Thyroid gland (tissue), 4 donors: ENCODE measurements at regions not wholly inside any gene's neighbourhood (a gene's known extent, or its start where the extent isn't known, plus 50 kb on each side); places are given as distances from the start of the nearest gene placed in this dataset.

ENCODE experiments used
- DNase-seq, 2 donors: peaks; one replicate each; pipeline ENCODE4 v3.0.0-alpha.2; 2019
- H3K27ac ChIP-seq, 3 donors: fragments of 200-600 bp; sonication (generic); 1 replicate in 2 of 3; 2 replicates in 1 of 3; pipeline ENCODE4 v1.5.1; 2016 to 2019; ENCODE audit warnings: mild to moderate bottlenecking in 1 of 3, moderate library complexity in 1 of 3
- H3K27me3 ChIP-seq: fragments of 200-600 bp; sonication (generic); one replicate; pipeline ENCODE4 v1.5.1; 2019
- H3K36me3 ChIP-seq, 2 donors: fragments of 200-600 bp; sonication (generic); one replicate each; pipeline ENCODE4 v1.5.1; 2016 to 2019
- H3K4me1 ChIP-seq, 2 donors: fragments of 200-600 bp; sonication (generic); one replicate each; pipeline ENCODE4 v1.5.1; 2017 to 2019
- H3K4me3 ChIP-seq, 3 donors: fragments of 200-600 bp; sonication (generic); replicated peaks in 1 of 3; 1 replicate in 2 of 3; 2 replicates in 1 of 3; pipeline ENCODE4 v1.5.1; 2016; ENCODE audit warnings: mild to moderate bottlenecking in 1 of 3
- H3K9me3 ChIP-seq: fragments of 200-600 bp; sonication (generic); one replicate; pipeline ENCODE4 v1.5.1; 2017
- CTCF ChIP-seq, 6 experiments: fragments of 200-600 bp in 3 of 6; fragments of 450-650 bp in 3 of 6; sonication (generic) in 3 of 6; IDR thresholded peaks; one replicate each; pipeline ENCODE4 v1.5.1; 2016 to 2019; ENCODE audit warnings: antibody characterized with exemption in 6 of 6, mild to moderate bottlenecking in 2 of 6, inconsistent platforms in 1 of 6, moderate library complexity in 1 of 6
- POLR2A ChIP-seq, 2 donors: fragments of 450-650 bp; IDR thresholded peaks; one replicate each; pipeline ENCODE4 v1.6.1; 2017; ENCODE audit warnings: antibody characterized with exemption in 2 of 2, mild to moderate bottlenecking in 2 of 2, moderate library complexity in 1 of 2
- WGBS, 2 donors: methylation state at CpG; one replicate each; pipeline ENCODE4 v1.1.5; 2017; 5-methylcytosine and 5-hydroxymethylcytosine counted together
- intact Hi-C: fragments of 100-400 bp; cut with DNase I; formaldehyde crosslinking; loops from one replicate; pipeline ENCODE4 v1.15.1; 2023

- H3K27me3 ChIP-seq = no peaks in the 10 kb centered on the region
- intact Hi-C loops = loop anchor here (10.0 kb wide), 1 partner anchor 128 kb away; no protein-coding TSS in a partner anchor
- H3K27ac ChIP-seq = no peak overlapping the region
- TF ChIP-seq POLR2A (IDR thresholded peaks at IDR 0.05) = no peak
- no peak for TF ChIP-seq CTCF (IDR thresholded peaks at IDR 0.05)
- DNase-seq = no peak
- 92 to 93% methylated on average over 6 of the region's 6 CpGs for WGBS, 2 donors
- no peaks in the 10 kb centered on the region for H3K4me1 ChIP-seq
- H3K9me3 ChIP-seq = no peaks in the 10 kb centered on the region
- H3K4me3 ChIP-seq = no peak overlapping the region
- no peaks in the 10 kb centered on the region for H3K36me3 ChIP-seq
These were observed 136.2 kb upstream of the ZC3H12C start for GRCh38 chr11:109957000-109957399.

GRCh38 chr11:109957601-109958000 lies 135.6 kb upstream of the ZC3H12C start:
- no peak overlapping the region for H3K27ac ChIP-seq
- H3K27me3 ChIP-seq = no peaks in the 10 kb centered on the region
- no peak overlapping the region for H3K4me3 ChIP-seq
- H3K4me1 ChIP-seq = no peaks in the 10 kb centered on the region
- no peak for DNase-seq
- no peaks in the 10 kb centered on the region for H3K36me3 ChIP-seq
- TF ChIP-seq POLR2A (IDR thresholded peaks at IDR 0.05) = no peak
- no peak for TF ChIP-seq CTCF (IDR thresholded peaks at IDR 0.05)
- intact Hi-C loops = loop anchor here (10.0 kb wide), 1 partner anchor 127 kb away; no protein-coding TSS in a partner anchor
- no peaks in the 10 kb centered on the region for H3K9me3 ChIP-seq

GRCh38 chr11:109958131-109958820 lies 134.9 kb upstream of the ZC3H12C start:
- no peak overlapping the region for H3K27ac ChIP-seq
- no peak for DNase-seq
- no peak overlapping the region for H3K4me3 ChIP-seq
- intact Hi-C loops = loop anchor here (10.0 kb wide), 1 partner anchor 127 kb away; no protein-coding TSS in a partner anchor
- H3K4me1 ChIP-seq = no peaks in the 10 kb centered on the region
- H3K36me3 ChIP-seq = no peaks in the 10 kb centered on the region
- TF ChIP-seq POLR2A (IDR thresholded peaks at IDR 0.05) = no peak
- no peak for TF ChIP-seq CTCF (IDR thresholded peaks at IDR 0.05)
- H3K9me3 ChIP-seq = no peaks in the 10 kb centered on the region
- no peaks in the 10 kb centered on the region for H3K27me3 ChIP-seq
- 94% methylated on average over 9 of the region's 9 CpGs for WGBS, 2 donors

- H3K9me3 ChIP-seq = no peaks in the 10 kb centered on the region
- no peak overlapping the region for H3K27ac ChIP-seq
- intact Hi-C loops = loop anchor here (10.0 kb wide), 1 partner anchor 126 kb away; no protein-coding TSS in a partner anchor
- no peaks in the 10 kb centered on the region for H3K4me1 ChIP-seq
- DNase-seq = no peak
- TF ChIP-seq POLR2A (IDR thresholded peaks at IDR 0.05) = no peak
- no peak for TF ChIP-seq CTCF (IDR thresholded peaks at IDR 0.05)
- H3K27me3 ChIP-seq = no peaks in the 10 kb centered on the region
- no peaks in the 10 kb centered on the region for H3K36me3 ChIP-seq
- 69 to 71% methylated on average over 2 of the region's 2 CpGs for WGBS, 2 donors
- H3K4me3 ChIP-seq = no peak overlapping the region
These were observed 134.4 kb upstream of the ZC3H12C start for GRCh38 chr11:109958821-109959166.

- Histone ChIP-seq H3K27me3 (no peaks in the 10 kb centered on the region), H3K4me1 (no peaks in the 10 kb centered on the region), H3K27ac (no peak overlapping the region), H3K36me3 (no peaks in the 10 kb centered on the region), H3K9me3 (no peaks in the 10 kb centered on the region), H3K4me3 (no peak overlapping the region)
- TF ChIP-seq CTCF (IDR thresholded peaks at IDR 0.05) (no peak), POLR2A (IDR thresholded peaks at IDR 0.05) (no peak)
- peak; percentile 45 to 46 for DNase-seq
- 43 to 44% methylated on average over 2 of the region's 2 CpGs for WGBS, 2 donors
- intact Hi-C loops = no loop called here
These were observed 132.4 kb upstream of the ZC3H12C start for GRCh38 chr11:109960831-109961230.
